Mesothelial cell of epicardium (in vitro differentiated cells): ENCODE measurements at regions not wholly inside any gene's neighbourhood (a gene's known extent, or its start where the extent isn't known, plus 50 kb on each side); places are given as distances from the start of the nearest gene placed in this dataset.

Source experiments
- DNase-seq, 2 experiments: peaks; one replicate each; pipeline ENCODE4 v3.0.0; 2021; ENCODE audit warnings: low spot score in 2 of 2; ENCODE audit not compliant: unreplicated experiment in 2 of 2
- H3K27ac Mint-ChIP-seq: 2 replicates; pipeline ENCODE4 v1.8.0; 2021; ENCODE audit warnings: mixed read lengths
- H3K27me3 Mint-ChIP-seq: 2 replicates; pipeline ENCODE4 v1.8.0; 2021; ENCODE audit warnings: low read depth, mixed read lengths
- H3K36me3 Mint-ChIP-seq: 2 replicates; pipeline ENCODE4 v1.8.0; 2021; ENCODE audit warnings: mixed read lengths
- H3K4me1 Mint-ChIP-seq: 2 replicates; pipeline ENCODE4 v1.8.0; 2021; ENCODE audit warnings: mixed read lengths
- H3K4me3 Mint-ChIP-seq: 2 replicates; pipeline ENCODE4 v1.8.0; 2021; ENCODE audit warnings: mild to moderate bottlenecking, moderate library complexity, mixed read lengths
- H3K9me3 Mint-ChIP-seq: 2 replicates; pipeline ENCODE4 v1.8.0; 2021; ENCODE audit warnings: mixed read lengths
- CTCF ChIP-seq: fragments of 200-600 bp; sonication (generic); IDR thresholded peaks from one replicate; pipeline ENCODE4 v1.5.0; 2021; ENCODE audit warnings: antibody characterized with exemption; ENCODE audit not compliant: unreplicated experiment

- no peaks in the 10 kb centered on the region for H3K36me3 Mint-ChIP-seq
- peaks cover 5% of the 10 kb centered on the region for H3K4me1 Mint-ChIP-seq
- no peak overlapping the region for H3K4me3 Mint-ChIP-seq
- no peak for TF ChIP-seq CTCF
- peaks cover 34% of the 10 kb centered on the region for H3K27me3 Mint-ChIP-seq
- no peak for DNase-seq
- no peaks in the 10 kb centered on the region for H3K9me3 Mint-ChIP-seq
- H3K27ac Mint-ChIP-seq = no peak overlapping the region
Measured at GRCh38 chr16:52718046-52718445, 171.1 kb upstream of the TOX3 start.

- Mint-ChIP-seq H3K9me3 (no peaks in the 10 kb centered on the region), H3K27me3 (peaks cover 58% of the 10 kb centered on the region), H3K27ac (no peak overlapping the region), H3K4me1 (no peaks in the 10 kb centered on the region), H3K36me3 (no peaks in the 10 kb centered on the region), H3K4me3 (no peak overlapping the region)
- DNase-seq = no peak
- no peak for TF ChIP-seq CTCF
Measured at GRCh38 chr16:52713740-52714139, 166.8 kb upstream of the TOX3 start.

- Mint-ChIP-seq H3K4me1 (peaks cover 3% of the 10 kb centered on the region), H3K27me3 (peaks cover 60% of the 10 kb centered on the region), H3K4me3 (no peak overlapping the region), H3K36me3 (no peaks in the 10 kb centered on the region), H3K27ac (no peak overlapping the region), H3K9me3 (no peaks in the 10 kb centered on the region)
- TF ChIP-seq CTCF = no peak
- DNase-seq = no peak
Measured at GRCh38 chr16:52709306-52709705, 162.4 kb upstream of the TOX3 start.

GRCh38 chr16:52708476-52708875 is 161.5 kb upstream of the TOX3 start:
- TF ChIP-seq CTCF = no peak
- no peak for DNase-seq
- no peak overlapping the region for H3K27ac Mint-ChIP-seq
- H3K27me3 Mint-ChIP-seq = peaks cover 56% of the 10 kb centered on the region
- H3K36me3 Mint-ChIP-seq = no peaks in the 10 kb centered on the region
- peaks cover 3% of the 10 kb centered on the region for H3K4me1 Mint-ChIP-seq
- H3K9me3 Mint-ChIP-seq = no peaks in the 10 kb centered on the region
- no peak overlapping the region for H3K4me3 Mint-ChIP-seq

- Mint-ChIP-seq H3K27ac (no peak overlapping the region), H3K4me1 (peaks cover 3% of the 10 kb centered on the region), H3K9me3 (no peaks in the 10 kb centered on the region), H3K36me3 (no peaks in the 10 kb centered on the region), H3K27me3 (peaks cover 50% of the 10 kb centered on the region), H3K4me3 (no peak overlapping the region)
- TF ChIP-seq CTCF = no peak
- no peak for DNase-seq
Measured at GRCh38 chr16:52707676-52708337, 160.9 kb upstream of the TOX3 start.

GRCh38 chr16:52705122-52705521 is 158.2 kb upstream of the TOX3 start:
- Mint-ChIP-seq H3K27me3 (peaks cover 47% of the 10 kb centered on the region), H3K9me3 (no peaks in the 10 kb centered on the region)

More at GRCh38 chr16:52705122-52705521, 158.2 kb upstream of the TOX3 start:
- peaks cover 3% of the 10 kb centered on the region for H3K4me1 Mint-ChIP-seq
- H3K36me3 Mint-ChIP-seq = no peaks in the 10 kb centered on the region
- H3K4me3 Mint-ChIP-seq = no peak overlapping the region
- no peak for DNase-seq
- H3K27ac Mint-ChIP-seq = no peak overlapping the region
- no peak for TF ChIP-seq CTCF
